Thoracic aorta (tissue), 2 donors: ENCODE measurements at regions not wholly inside any gene's neighbourhood (a gene's known extent, or its start where the extent isn't known, plus 50 kb on each side); places are given as distances from the start of the nearest gene placed in this dataset.
A peak's percentile ranks its signal among the peaks of the same experiment; 100 is the strongest.

Experiments
- ATAC-seq: fragments of 150-250 bp; one replicate; pipeline ENCODE4 v1.8.0; 2017; ENCODE audit warnings: low read depth; ENCODE audit not compliant: insufficient number of reproducible peaks, low FRiP score
- DNase-seq: peaks from one replicate; pipeline ENCODE4 v3.0.0-alpha.2; 2020; ENCODE audit warnings: low spot score
- H3K27ac ChIP-seq, 2 donors: fragments of 200-600 bp; sonication (generic); 1 replicate in 1 of 2; 2 replicates in 1 of 2; pipeline ENCODE4 v1.5.1; 2016; ENCODE audit warnings: mild to moderate bottlenecking in 2 of 2, moderate library complexity in 2 of 2
- H3K27me3 ChIP-seq: fragments of 200-600 bp; sonication (generic); replicated peaks from 2 replicates; pipeline ENCODE4 v1.6.0; 2016; ENCODE audit warnings: mild to moderate bottlenecking; ENCODE audit not compliant: insufficient read depth
- H3K36me3 ChIP-seq: fragments of 200-600 bp; sonication (generic); one replicate; pipeline ENCODE4 v1.5.1; 2016
- H3K4me1 ChIP-seq, 2 donors: fragments of 200-600 bp; sonication (generic); 1 replicate in 1 of 2; 2 replicates in 1 of 2; pipeline versions ENCODE4 v1.5.1 to v1.6.0; 2016; ENCODE audit warnings: low read depth in 2 of 2, mild to moderate bottlenecking in 1 of 2; ENCODE audit not compliant: control insufficient read depth in 1 of 2
- H3K4me3 ChIP-seq: fragments of 200-600 bp; sonication (generic); 2 replicates; pipeline ENCODE4 v1.5.1; 2016; ENCODE audit warnings: mild to moderate bottlenecking
- H3K9me3 ChIP-seq: fragments of 200-600 bp; sonication (generic); 2 replicates; pipeline ENCODE4 v1.5.1; 2016
- TF ChIP-seq, protein P1 (sequence below): fragments of 200-600 bp; sonication (generic); IDR thresholded peaks from one replicate; pipeline ENCODE4 v1.5.1; 2019; ENCODE audit warnings: antibody characterized with exemption

DNA sequence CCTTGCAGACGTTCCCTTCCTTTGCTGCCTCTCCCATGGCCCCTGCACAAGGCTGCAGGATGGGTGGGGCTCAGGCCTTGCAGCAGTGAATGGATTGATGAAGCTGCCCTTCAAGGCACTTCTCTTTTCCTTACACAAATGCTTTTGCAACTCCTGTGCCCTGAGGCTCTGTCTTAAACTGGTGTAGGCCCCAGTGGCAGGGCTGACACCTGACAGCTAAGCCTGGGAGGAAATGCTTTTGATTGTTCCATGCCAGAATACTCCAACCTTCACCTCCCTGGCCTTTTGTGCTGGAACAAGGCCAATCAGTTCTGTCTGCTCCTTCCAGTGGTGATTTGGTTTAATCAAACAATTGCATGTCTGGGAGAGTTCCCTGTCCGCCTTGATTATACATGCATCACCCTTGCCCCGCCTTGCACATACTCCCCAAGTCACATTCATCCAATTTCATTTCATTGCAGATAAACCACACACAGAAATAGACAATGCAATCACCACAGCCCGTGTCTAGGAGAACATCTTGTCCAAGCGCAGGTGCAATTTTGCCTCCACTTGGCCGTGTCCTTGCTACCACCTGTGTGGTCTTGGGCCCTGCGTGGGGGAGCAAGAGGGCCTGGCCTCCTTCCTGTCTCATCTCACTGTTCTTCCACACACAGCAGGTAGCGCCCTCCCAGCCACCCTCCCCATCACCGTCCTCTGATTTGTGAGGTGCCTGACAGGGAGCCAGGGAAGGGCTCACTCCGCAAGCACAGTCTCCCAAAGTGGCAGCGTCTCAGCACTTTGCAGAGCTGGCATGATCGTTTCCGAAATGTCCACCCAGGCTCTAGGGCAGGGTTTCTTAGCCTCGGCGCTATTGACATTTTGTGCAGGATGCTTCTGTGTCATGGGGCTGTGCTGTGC is 120.4 kb downstream of the CDH26 start:
- no peak for DNase-seq
- Histone ChIP-seq H3K4me1 (no peaks in the 10 kb centered on the region), H3K4me3 (no peak overlapping the region), H3K27me3 (no peaks in the 10 kb centered on the region), H3K27ac (no peak overlapping the region), H3K9me3 (no peaks in the 10 kb centered on the region), H3K36me3 (no peaks in the 10 kb centered on the region)
- TF ChIP-seq, protein P1, sequence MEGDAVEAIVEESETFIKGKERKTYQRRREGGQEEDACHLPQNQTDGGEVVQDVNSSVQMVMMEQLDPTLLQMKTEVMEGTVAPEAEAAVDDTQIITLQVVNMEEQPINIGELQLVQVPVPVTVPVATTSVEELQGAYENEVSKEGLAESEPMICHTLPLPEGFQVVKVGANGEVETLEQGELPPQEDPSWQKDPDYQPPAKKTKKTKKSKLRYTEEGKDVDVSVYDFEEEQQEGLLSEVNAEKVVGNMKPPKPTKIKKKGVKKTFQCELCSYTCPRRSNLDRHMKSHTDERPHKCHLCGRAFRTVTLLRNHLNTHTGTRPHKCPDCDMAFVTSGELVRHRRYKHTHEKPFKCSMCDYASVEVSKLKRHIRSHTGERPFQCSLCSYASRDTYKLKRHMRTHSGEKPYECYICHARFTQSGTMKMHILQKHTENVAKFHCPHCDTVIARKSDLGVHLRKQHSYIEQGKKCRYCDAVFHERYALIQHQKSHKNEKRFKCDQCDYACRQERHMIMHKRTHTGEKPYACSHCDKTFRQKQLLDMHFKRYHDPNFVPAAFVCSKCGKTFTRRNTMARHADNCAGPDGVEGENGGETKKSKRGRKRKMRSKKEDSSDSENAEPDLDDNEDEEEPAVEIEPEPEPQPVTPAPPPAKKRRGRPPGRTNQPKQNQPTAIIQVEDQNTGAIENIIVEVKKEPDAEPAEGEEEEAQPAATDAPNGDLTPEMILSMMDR = no peak
- ATAC-seq = no peak

DNA sequence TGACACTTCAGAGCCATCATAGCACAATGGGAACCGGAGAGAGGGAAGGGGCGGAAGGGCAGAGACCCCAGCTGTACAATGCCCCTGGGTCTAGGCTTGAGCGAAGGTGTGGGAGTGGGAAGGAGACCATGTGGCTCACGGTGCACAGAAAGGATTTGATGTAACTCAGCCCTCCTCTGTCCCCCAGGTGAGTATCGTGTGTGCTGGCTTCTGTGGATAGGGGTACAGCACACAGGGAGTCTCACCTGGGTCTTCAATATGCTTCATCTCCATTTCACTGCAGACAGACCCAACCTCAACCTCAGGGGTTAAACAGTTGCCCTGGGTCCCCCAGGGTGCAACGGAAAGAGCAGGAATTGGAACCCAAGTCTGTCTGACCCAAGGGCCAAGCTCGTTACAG is 122.2 kb downstream of the CDH26 start:
- H3K4me1 ChIP-seq = no peaks in the 10 kb centered on the region
- no peaks in the 10 kb centered on the region for H3K36me3 ChIP-seq
- H3K4me3 ChIP-seq = no peak overlapping the region
- no peaks in the 10 kb centered on the region for H3K27me3 ChIP-seq
- ATAC-seq = no peak
- no peaks in the 10 kb centered on the region for H3K9me3 ChIP-seq
- H3K27ac ChIP-seq = no peak overlapping the region
- DNase-seq = no peak
- TF ChIP-seq, protein P1 = no peak

DNA sequence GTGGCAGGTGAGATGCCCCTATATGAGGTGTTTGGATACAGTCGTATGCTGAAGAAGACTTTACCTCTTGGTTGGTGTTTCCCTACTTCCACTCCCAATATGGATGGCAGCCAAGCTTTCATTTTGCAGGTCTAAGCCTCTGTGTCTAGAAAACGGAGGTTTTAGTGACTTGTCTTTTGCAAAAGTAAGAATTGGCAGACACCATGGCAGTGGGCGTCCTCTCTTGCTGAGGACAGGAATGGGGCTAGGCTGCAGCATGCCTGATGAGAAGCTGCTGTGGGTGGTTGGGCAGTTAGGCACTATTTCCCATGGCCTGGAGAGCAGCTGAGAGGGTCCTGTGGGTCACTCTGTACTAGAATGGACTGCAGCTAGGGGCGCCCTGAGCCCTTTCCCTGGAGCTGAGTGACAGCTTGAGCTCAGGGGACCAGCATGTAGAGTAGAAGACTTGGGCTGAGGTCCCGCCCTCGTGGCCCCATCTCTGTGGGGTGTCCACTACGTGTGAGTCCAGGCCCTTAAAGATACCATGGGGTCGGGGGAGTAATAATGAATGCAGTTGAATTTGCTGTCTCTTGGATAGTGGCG is 127.4 kb downstream of the CDH26 start:
- no peaks in the 10 kb centered on the region for H3K9me3 ChIP-seq
- no peaks in the 10 kb centered on the region for H3K36me3 ChIP-seq
- TF ChIP-seq, protein P1 = no peak
- no peak overlapping the region for H3K27ac ChIP-seq
- H3K4me3 ChIP-seq = no peak overlapping the region
- ATAC-seq (no peak), DNase-seq (no peak)
- H3K27me3 ChIP-seq = no peaks in the 10 kb centered on the region
- no peaks in the 10 kb centered on the region for H3K4me1 ChIP-seq

DNA sequence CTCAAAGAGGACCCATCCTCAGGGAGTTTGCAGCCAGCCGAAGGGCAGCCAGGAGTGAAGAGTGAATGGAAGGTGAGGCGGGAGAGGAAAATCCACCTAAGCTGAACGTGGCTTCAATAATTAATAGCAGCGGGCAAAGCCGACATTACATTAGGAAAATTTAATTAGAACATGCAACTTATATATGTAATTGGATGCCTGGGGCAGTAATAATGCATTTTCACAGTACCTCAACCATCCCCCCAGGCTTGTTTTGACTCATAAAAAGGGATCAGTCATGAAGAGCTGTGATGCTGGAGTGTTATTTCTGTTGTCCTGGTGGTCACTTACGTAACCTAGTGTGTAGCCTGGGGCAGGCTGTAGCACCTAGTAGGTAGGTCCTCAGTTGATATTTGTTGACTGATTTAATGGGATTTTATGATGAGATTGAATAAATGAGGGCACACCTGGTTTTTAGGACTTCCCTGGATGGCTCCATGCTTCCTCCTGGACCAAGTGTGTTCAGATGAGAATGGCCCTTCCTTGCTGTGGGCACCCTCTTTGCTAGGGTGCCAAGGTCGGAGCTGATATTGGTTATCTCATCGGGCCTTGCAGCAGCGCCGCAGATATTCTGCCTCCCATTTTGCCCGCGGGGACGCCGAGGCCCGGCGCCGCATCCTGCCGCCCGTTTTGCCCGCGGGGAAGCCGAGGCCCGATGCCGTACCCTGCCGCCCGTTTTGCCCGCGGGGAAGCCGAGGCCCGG is 128.8 kb downstream of the CDH26 start:
- TF ChIP-seq, protein P1 = no peak
- Histone ChIP-seq H3K27me3 (no peaks in the 10 kb centered on the region), H3K4me1 (no peaks in the 10 kb centered on the region), H3K4me3 (peak overlapping the region; percentile 65), H3K27ac (no peak overlapping the region), H3K36me3 (no peaks in the 10 kb centered on the region), H3K9me3 (no peaks in the 10 kb centered on the region)
- ATAC-seq (no peak), DNase-seq (no peak)

DNA sequence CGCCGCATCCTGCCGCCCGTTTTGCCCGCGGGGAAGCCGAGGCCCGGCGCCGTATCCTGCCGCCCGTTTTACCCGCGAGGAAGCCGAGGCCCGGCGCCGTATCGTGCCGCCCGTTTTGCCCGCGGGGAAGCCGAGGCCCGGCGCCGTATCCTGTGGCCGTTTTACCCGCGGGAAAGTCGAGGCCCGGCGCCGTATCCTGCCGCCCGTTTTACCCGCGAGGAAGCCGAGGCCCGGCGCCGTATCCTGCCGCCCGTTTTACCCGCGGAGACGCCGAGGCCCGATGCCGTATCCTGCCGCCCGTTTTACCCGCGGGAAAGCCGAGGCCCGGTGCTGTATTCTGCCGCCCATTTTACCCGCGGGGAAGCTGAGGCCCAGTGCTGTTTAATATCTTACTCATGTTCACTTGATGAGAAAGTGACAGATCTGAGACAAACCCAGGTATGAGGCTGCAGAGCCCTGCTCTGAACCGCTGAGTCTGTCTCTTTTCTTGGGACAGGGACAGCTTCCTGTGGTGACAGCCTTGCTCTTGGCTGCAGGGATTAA is 129.4 kb downstream of the CDH26 start:
- no peaks in the 10 kb centered on the region for H3K4me1 ChIP-seq
- no peaks in the 10 kb centered on the region for H3K36me3 ChIP-seq
- DNase-seq (no peak), ATAC-seq (no peak)
- no peaks in the 10 kb centered on the region for H3K27me3 ChIP-seq
- H3K4me3 ChIP-seq = peak overlapping the region; percentile 65
- H3K9me3 ChIP-seq = no peaks in the 10 kb centered on the region
- TF ChIP-seq, protein P1 = no peak
- H3K27ac ChIP-seq = no peak overlapping the region
